K562 (cell line): ENCODE measurements at regions not wholly inside any gene's neighbourhood (a gene's known extent, or its start where the extent isn't known, plus 50 kb on each side); places are given as distances from the start of the nearest gene placed in this dataset.

Source experiments
- ATAC-seq: fragments of 200-7000 bp; cut with Tn5 transposase; 3 replicates; pipeline ENCODE4 v1.9.1; 2020; ENCODE audit warnings: moderate library complexity
- BruUV-seq: library from RNA; stranded (reverse); fragments of 400-500 nt; replicated peaks from 2 replicates; lab custom pipeline; 2021; lab: Mats Ljungman, UMichigan
- CTCF ChIA-PET: fragments of 300-600 bp; formaldehyde crosslinking; extraction: SDS; loops from one replicate; lab custom pipeline; 2021; ENCODE audit warnings: low intra/inter-chr PET ratio; lab: Yijun Ruan, JAX
- POLR2A ChIA-PET: fragments of 300-600, 350-650 bp; sonication (Branson Sonifier 250); formaldehyde crosslinking; extraction: SDS; loops from one replicate; lab custom pipeline; 2021; ENCODE audit warnings: antibody characterized with exemption, inconsistent platforms; lab: Yijun Ruan, JAX
- DNase-seq, 4 experiments: peaks; one replicate each; pipeline versions ENCODE4 v3.0.0 to v3.0.0-alpha.2; 2011 to 2018; ENCODE audit warnings: low spot score in 3 of 4, mixed read lengths in 3 of 4; ENCODE audit errors: extremely low read depth in 1 of 4
- FAIRE-seq: peaks from 2 replicates; lab custom pipeline; 2011; peaks lifted over from hg19 to GRCh38; lab: Jason Lieb, UNC
- H2AFZ ChIP-seq: 2 replicates; pipeline ENCODE4 v1.6.0; 2011; ENCODE audit warnings: low read depth, low read length, control low read depth, inconsistent platforms
- H3K27ac ChIP-seq: fragments of 200-600 bp; 3 replicates; pipeline ENCODE4 v1.8.0; 2011; ENCODE audit warnings: low read depth, mild to moderate bottlenecking, control low read depth, inconsistent platforms, low read length, moderate library complexity, mixed read lengths; ENCODE audit errors: extremely low read depth
- H3K27me3 ChIP-seq, 2 experiments: fragments of 300-600 bp in 1 of 2; 2 replicates in 1 of 2; 3 replicates in 1 of 2; pipeline versions ENCODE4 v1.6.0 to v1.8.0; 2011; ENCODE audit warnings: inconsistent platforms in 2 of 2, low read length in 2 of 2, mild to moderate bottlenecking in 1 of 2, mixed read lengths in 1 of 2, moderate library complexity in 1 of 2; ENCODE audit not compliant: control insufficient read depth in 2 of 2, insufficient read depth in 2 of 2
- H3K36me3 ChIP-seq: fragments of 300-600 bp; 3 replicates; pipeline ENCODE4 v1.8.0; 2011; ENCODE audit warnings: mild to moderate bottlenecking, low read length, inconsistent platforms; ENCODE audit not compliant: control insufficient read depth, insufficient read depth
- H3K4me1 ChIP-seq, 2 experiments: fragments of 200-600 bp in 1 of 2; replicated peaks in 1 of 2; 2 replicates in 1 of 2; 3 replicates in 1 of 2; pipeline versions ENCODE4 v1.5.1 to v1.8.0; 2011; ENCODE audit warnings: inconsistent platforms in 2 of 2, low read length in 2 of 2, mild to moderate bottlenecking in 1 of 2, mixed read lengths in 1 of 2, moderate library complexity in 1 of 2; ENCODE audit not compliant: control insufficient read depth in 2 of 2, insufficient read depth in 2 of 2
- H3K4me2 ChIP-seq: 2 replicates; pipeline ENCODE4 v1.6.1; 2011; ENCODE audit warnings: low read length, control low read depth, inconsistent platforms, mixed read lengths; ENCODE audit not compliant: insufficient read depth
- H3K4me3 ChIP-seq: fragments of 200-600 bp; sonication (generic), shearing (Covaris generic); 2 replicates; pipeline ENCODE4 v1.5.1; 2016; ENCODE audit warnings: control low read depth, inconsistent platforms
- H3K79me2 ChIP-seq: fragments of 200-600 bp; 3 replicates; pipeline ENCODE4 v1.8.0; 2011; ENCODE audit warnings: low read length, inconsistent platforms; ENCODE audit not compliant: control insufficient read depth, insufficient read depth
- H3K9ac ChIP-seq, 2 experiments: 2 replicates each; pipeline versions ENCODE4 v1.6.0 to v1.6.1; 2011; ENCODE audit warnings: low read depth in 2 of 2, low read length in 2 of 2, control low read depth in 1 of 2, inconsistent platforms in 1 of 2, mild to moderate bottlenecking in 1 of 2, mixed read lengths in 1 of 2; ENCODE audit not compliant: insufficient read depth in 1 of 2
- H3K9me1 ChIP-seq: one replicate; pipeline ENCODE4 v1.6.0; 2011; ENCODE audit warnings: inconsistent platforms, mild to moderate bottlenecking, low read length, moderate library complexity; ENCODE audit not compliant: control insufficient read depth, insufficient read depth
- H3K9me3 ChIP-seq: replicated peaks from 2 replicates; pipeline ENCODE4 v1.5.1; 2011; ENCODE audit warnings: low read depth, low read length, inconsistent platforms; ENCODE audit not compliant: control insufficient read depth, insufficient read depth
- H4K20me1 ChIP-seq: replicated peaks from 2 replicates; pipeline ENCODE4 v1.6.1; 2011; ENCODE audit warnings: low read length, inconsistent platforms, mixed read lengths; ENCODE audit not compliant: control insufficient read depth, insufficient read depth
- CC2D1A ChIP-seq: fragments of 450-650 bp; IDR thresholded peaks from 2 replicates; pipeline ENCODE4 v1.6.1; 2017; ENCODE audit warnings: mild to moderate bottlenecking
- FOXA1 ChIP-seq: fragments of 450-650 bp; IDR thresholded peaks from 2 replicates; pipeline ENCODE4 v1.6.1; 2016; ENCODE audit warnings: mild to moderate bottlenecking, borderline replicate concordance
- GTF2F1 ChIP-seq: IDR thresholded peaks from 2 replicates; pipeline ENCODE4 v1.6.1; 2011; ENCODE audit warnings: low read depth, low read length, improper control_type of control experiment
- HLTF ChIP-seq: fragments of 450-650 bp; IDR thresholded peaks from 2 replicates; pipeline ENCODE4 v1.6.1; 2016
- IRF2 ChIP-seq: sonication (generic); formaldehyde crosslinking; IDR thresholded peaks from 2 replicates; pipeline ENCODE4 v1.8.1; 2022; ENCODE audit warnings: mild to moderate bottlenecking, missing genetic modification reagents
- MAZ ChIP-seq, 2 experiments: fragments of 450-650 bp in 1 of 2; sonication (generic) in 1 of 2; formaldehyde crosslinking; IDR thresholded peaks in 1 of 2; conservative IDR thresholded peaks in 1 of 2; 2 replicates each; pipeline versions ENCODE4 v1.4.0 to v1.5.0; 2020; ENCODE audit warnings: mild to moderate bottlenecking in 1 of 2, missing genetic modification reagents in 1 of 2
- NR1H2 ChIP-seq: sonication (generic); formaldehyde crosslinking; IDR thresholded peaks from 2 replicates; pipeline ENCODE4 v1.4.0; 2020; ENCODE audit warnings: mild to moderate bottlenecking, missing genetic modification reagents
- SIN3B ChIP-seq: fragments of 450-650 bp; IDR thresholded peaks from 2 replicates; pipeline ENCODE4 v1.6.1; 2017; ENCODE audit warnings: low read depth, mild to moderate bottlenecking, moderate library complexity
- ZBTB1 ChIP-seq: sonication (generic); formaldehyde crosslinking; IDR thresholded peaks from 2 replicates; pipeline ENCODE4 v1.8.1; 2023; ENCODE audit warnings: missing genetic modification reagents, low read depth, mild to moderate bottlenecking, borderline replicate concordance
- ZBTB17 ChIP-seq: fragments of 450-650 bp; formaldehyde crosslinking; IDR thresholded peaks from 2 replicates; pipeline ENCODE4 v1.4.0; 2020; ENCODE audit warnings: mild to moderate bottlenecking
- WGBS: fragments of 100-300 bp; shearing (Covaris generic); methylation state at CpG from one replicate; pipeline ENCODE4 v1.1.6; 2016; ENCODE audit warnings: low coverage, mixed read lengths; ENCODE audit not compliant: insufficient coverage; ENCODE audit errors: missing lambda C conversion rate; 5-methylcytosine and 5-hydroxymethylcytosine counted together
- in situ Hi-C: fragments of 300-500 bp; cut with MboI; formaldehyde crosslinking; loops from 4 replicates; pipeline ENCODE4 v1.15.0; 2018; ENCODE audit warnings: inconsistent platforms, mixed read lengths
- intact Hi-C: fragments of 100-400 bp; cut with micrococcal nuclease; formaldehyde crosslinking; loops from 2 replicates; pipeline ENCODE4 v1.14.2; 2022
- TF ChIP-seq, protein P1 (sequence below): sonication (generic); formaldehyde crosslinking; IDR thresholded peaks from 2 replicates; pipeline ENCODE4 v1.8.0; 2022; ENCODE audit warnings: missing genetic modification reagents, mild to moderate bottlenecking, borderline replicate concordance

DNA sequence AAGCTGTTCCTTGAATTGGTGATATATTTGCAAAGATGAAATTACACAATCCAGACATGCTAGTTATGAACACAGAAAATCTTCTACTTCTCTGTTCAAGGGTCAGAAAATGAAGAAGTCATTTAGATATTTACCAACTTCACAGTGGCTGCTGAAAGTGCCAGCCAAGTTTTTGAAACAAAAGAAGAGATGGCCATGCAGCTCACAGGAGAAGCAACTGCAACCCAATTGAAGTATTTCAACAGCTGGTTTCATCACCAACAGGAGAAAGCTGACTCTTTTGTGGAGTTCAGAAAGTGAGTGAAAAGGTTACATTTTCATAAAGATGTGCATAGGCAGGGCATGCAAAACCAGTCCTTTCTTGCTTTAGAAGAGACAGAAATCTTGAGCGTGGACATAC lies 70.1 kb upstream of the LSM6 start:
- DNase-seq = no peak
- WGBS = 0% methylated on average over 1 of the region's 1 CpG
- no TSS peak for BruUV-seq
- in situ Hi-C loops = loop anchor here (25.0 kb wide), 1 partner anchor 807 kb away; no protein-coding TSS in a partner anchor
- ChIA-PET POLR2A (no interaction called here), CTCF (no interaction called here)
- Histone ChIP-seq H3K9ac (no peak overlapping the region), H3K27ac (no peak overlapping the region), H3K36me3 (no peaks in the 10 kb centered on the region), H2AFZ (no peak overlapping the region), H3K27me3 (peaks cover 0 to 3% of the 10 kb centered on the region in 2 experiments; a peak in 2 of 5 replicates), H4K20me1 (no peaks in the 10 kb centered on the region), H3K79me2 (no peaks in the 10 kb centered on the region), H3K4me3 (no peak overlapping the region), H3K4me1 (no peaks in the 10 kb centered on the region), H3K9me3 (no peaks in the 10 kb centered on the region), H3K9me1 (no peaks in the 10 kb centered on the region), H3K4me2 (no peak overlapping the region)
- TF ChIP-seq NR1H2 (CRISPR knock-in tag) (no peak), HLTF (no peak), ZBTB1 (no peak), MAZ (CRISPR knock-in tag; conservative IDR thresholded peaks at IDR 0.05 in 1 of 2, IDR thresholded peaks at IDR 0.05 in 1 of 2) (no peak), SIN3B (no peak), ZBTB17 (CRISPR knock-in tag) (no peak), FOXA1 (no peak), IRF2 (CRISPR knock-in tag) (no peak), GTF2F1 (no peak), CC2D1A (no peak)
- TF ChIP-seq, protein P1, sequence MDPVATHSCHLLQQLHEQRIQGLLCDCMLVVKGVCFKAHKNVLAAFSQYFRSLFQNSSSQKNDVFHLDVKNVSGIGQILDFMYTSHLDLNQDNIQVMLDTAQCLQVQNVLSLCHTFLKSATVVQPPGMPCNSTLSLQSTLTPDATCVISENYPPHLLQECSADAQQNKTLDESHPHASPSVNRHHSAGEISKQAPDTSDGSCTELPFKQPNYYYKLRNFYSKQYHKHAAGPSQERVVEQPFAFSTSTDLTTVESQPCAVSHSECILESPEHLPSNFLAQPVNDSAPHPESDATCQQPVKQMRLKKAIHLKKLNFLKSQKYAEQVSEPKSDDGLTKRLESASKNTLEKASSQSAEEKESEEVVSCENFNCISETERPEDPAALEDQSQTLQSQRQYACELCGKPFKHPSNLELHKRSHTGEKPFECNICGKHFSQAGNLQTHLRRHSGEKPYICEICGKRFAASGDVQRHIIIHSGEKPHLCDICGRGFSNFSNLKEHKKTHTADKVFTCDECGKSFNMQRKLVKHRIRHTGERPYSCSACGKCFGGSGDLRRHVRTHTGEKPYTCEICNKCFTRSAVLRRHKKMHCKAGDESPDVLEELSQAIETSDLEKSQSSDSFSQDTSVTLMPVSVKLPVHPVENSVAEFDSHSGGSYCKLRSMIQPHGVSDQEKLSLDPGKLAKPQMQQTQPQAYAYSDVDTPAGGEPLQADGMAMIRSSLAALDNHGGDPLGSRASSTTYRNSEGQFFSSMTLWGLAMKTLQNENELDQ = no peak
- no peak for ATAC-seq
- intact Hi-C loops = no loop called here
- FAIRE-seq = no peak
